ENCODE measurements at regions not wholly inside any gene's neighbourhood (a gene's known extent, or its start where the extent isn't known, plus 50 kb on each side); places are given as distances from the start of the nearest gene placed in this dataset.

DNA sequence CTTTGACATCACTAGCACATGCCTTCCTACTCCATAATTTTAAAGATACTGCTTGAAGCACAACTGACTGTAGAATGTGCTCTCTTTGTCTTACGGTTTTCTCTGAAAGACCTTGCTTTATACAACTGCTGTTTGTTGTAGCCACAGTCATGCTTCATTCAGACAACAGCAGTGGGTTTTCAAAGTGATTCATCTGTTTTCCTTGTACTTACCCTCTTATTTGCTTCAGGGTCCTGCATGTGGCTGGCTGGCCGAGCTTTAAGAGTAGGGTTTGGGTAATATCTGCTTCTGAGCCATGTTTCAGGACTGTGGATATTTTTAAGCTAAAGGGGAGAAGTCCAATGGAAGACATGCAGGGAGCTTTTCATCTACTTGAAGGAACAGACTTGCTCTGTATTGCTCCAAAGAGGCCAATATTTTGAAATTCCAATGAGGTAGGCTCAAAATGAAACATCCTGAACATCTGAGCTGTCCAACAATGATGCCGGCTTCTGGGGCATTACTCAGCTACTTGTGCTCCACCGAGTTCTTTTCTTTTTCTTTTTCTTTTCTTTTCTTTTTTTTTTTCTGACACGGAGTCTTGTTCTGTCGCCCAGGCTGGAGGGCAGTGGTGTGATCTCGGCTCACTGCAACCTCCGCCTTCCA, 160.2 kb upstream of the SGK1 start:
- no peaks in the 10 kb centered on the region for H3K4me1 ChIP-seq (ENCODE audit: low read length)
- no peak for TF ChIP-seq EZH2 (optimal IDR thresholded peaks at IDR 0.05; ENCODE audit: low read depth, low read length)
- TF ChIP-seq EZH2phosphoT487 (IDR thresholded peaks at IDR 0.05; ENCODE audit: low read length) = no peak
- TF ChIP-seq, protein P1, sequence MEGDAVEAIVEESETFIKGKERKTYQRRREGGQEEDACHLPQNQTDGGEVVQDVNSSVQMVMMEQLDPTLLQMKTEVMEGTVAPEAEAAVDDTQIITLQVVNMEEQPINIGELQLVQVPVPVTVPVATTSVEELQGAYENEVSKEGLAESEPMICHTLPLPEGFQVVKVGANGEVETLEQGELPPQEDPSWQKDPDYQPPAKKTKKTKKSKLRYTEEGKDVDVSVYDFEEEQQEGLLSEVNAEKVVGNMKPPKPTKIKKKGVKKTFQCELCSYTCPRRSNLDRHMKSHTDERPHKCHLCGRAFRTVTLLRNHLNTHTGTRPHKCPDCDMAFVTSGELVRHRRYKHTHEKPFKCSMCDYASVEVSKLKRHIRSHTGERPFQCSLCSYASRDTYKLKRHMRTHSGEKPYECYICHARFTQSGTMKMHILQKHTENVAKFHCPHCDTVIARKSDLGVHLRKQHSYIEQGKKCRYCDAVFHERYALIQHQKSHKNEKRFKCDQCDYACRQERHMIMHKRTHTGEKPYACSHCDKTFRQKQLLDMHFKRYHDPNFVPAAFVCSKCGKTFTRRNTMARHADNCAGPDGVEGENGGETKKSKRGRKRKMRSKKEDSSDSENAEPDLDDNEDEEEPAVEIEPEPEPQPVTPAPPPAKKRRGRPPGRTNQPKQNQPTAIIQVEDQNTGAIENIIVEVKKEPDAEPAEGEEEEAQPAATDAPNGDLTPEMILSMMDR (IDR thresholded peaks at IDR 0.05; ENCODE audit: low read length) = no peak
- H3K4me2 ChIP-seq (ENCODE audit: low read depth, low read length) = no peak overlapping the region
- H3K4me3 ChIP-seq (ENCODE audit: low read length) = no peak overlapping the region
- no peaks in the 10 kb centered on the region for H3K36me3 ChIP-seq (replicated peaks; ENCODE audit: insufficient read depth, low read length)
- H2AFZ ChIP-seq (ENCODE audit: low read length) = no peak overlapping the region
- no peak overlapping the region for H3K27ac ChIP-seq (ENCODE audit: low read length)
- no peaks in the 10 kb centered on the region for H3F3A ChIP-seq (ENCODE audit: insufficient read depth, low read length)
- no peak for DNase-seq
- H3K9me2 ChIP-seq (replicated peaks; ENCODE audit: insufficient read depth, low read length) = no peaks in the 10 kb centered on the region
- no peaks in the 10 kb centered on the region for H3K9me3 ChIP-seq (replicated peaks; ENCODE audit: insufficient read depth, low read length)
- no peaks in the 10 kb centered on the region for H4K20me1 ChIP-seq (ENCODE audit: insufficient read depth, low read length)
- no peaks in the 10 kb centered on the region for H3K27me3 ChIP-seq (replicated peaks; ENCODE audit: insufficient read depth, low read length)
- H3K9ac ChIP-seq (ENCODE audit: low read length) = no peak overlapping the region
- H3K79me2 ChIP-seq (ENCODE audit: low read length) = no peaks in the 10 kb centered on the region

DNA sequence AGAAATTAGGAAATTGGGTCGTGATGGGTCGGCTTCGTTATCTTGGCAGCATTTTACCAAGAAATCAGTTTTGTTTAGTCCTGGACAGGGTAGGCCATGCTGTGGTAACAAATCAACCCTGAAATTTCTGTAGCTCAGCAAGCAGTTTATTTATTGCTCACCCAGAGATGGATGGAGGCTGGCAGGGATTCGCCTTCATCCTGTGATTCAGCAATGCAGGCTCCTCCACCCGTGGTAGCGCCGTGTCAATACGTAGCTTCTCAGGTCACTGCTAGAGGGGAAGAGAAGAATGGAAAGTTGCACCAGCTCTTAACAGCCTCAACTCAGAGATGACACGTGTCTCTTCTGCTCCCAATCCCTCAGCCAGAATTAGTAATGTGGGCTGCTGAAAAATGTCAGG, 157.0 kb upstream of the SGK1 start:
- H3K9me3 ChIP-seq (replicated peaks; ENCODE audit: insufficient read depth, low read length) = no peaks in the 10 kb centered on the region
- H3K27me3 ChIP-seq (replicated peaks; ENCODE audit: insufficient read depth, low read length) = no peaks in the 10 kb centered on the region
- H3K36me3 ChIP-seq (replicated peaks; ENCODE audit: insufficient read depth, low read length) = no peaks in the 10 kb centered on the region
- no peak overlapping the region for H2AFZ ChIP-seq (ENCODE audit: low read length)
- no peak for TF ChIP-seq EZH2phosphoT487 (IDR thresholded peaks at IDR 0.05; ENCODE audit: low read length)
- no peak for TF ChIP-seq EZH2 (optimal IDR thresholded peaks at IDR 0.05; ENCODE audit: low read depth, low read length)
- TF ChIP-seq, protein P1 (IDR thresholded peaks at IDR 0.05; ENCODE audit: low read length) = no peak
- H3F3A ChIP-seq (ENCODE audit: insufficient read depth, low read length) = no peaks in the 10 kb centered on the region
- H3K9ac ChIP-seq (ENCODE audit: low read length) = no peak overlapping the region
- no peaks in the 10 kb centered on the region for H3K4me1 ChIP-seq (ENCODE audit: low read length)
- no peak for DNase-seq
- no peaks in the 10 kb centered on the region for H3K79me2 ChIP-seq (ENCODE audit: low read length)
- no peaks in the 10 kb centered on the region for H3K9me2 ChIP-seq (replicated peaks; ENCODE audit: insufficient read depth, low read length)
- no peak overlapping the region for H3K27ac ChIP-seq (ENCODE audit: low read length)
- no peak overlapping the region for H3K4me3 ChIP-seq (ENCODE audit: low read length)
- H4K20me1 ChIP-seq (ENCODE audit: insufficient read depth, low read length) = no peaks in the 10 kb centered on the region
- no peak overlapping the region for H3K4me2 ChIP-seq (ENCODE audit: low read depth, low read length)

DNA sequence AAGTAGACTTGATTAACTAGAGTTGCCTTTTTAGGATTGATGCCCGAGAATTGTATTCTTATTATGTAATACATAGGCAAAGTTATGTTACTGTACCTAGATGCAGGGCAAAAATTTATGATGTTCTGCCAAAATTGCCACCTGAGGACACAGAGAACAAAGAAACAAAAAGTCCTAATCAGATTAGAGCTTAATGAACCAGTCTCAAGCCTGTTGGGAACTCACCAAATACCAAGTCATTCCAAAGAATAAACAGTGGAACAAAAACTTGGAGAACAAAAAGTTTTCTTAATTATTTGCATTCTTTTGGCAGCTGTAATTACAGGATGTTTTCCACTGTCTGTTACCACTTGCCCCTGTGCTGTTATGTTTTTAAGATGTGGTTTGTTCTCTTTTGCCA, 154.7 kb upstream of the SGK1 start:
- Histone ChIP-seq H3K27ac (ENCODE audit: low read length) (no peak overlapping the region), H3K79me2 (ENCODE audit: low read length) (no peaks in the 10 kb centered on the region), H3K27me3 (replicated peaks; ENCODE audit: insufficient read depth, low read length) (no peaks in the 10 kb centered on the region), H3K4me3 (ENCODE audit: low read length) (no peak overlapping the region), H3F3A (ENCODE audit: insufficient read depth, low read length) (no peaks in the 10 kb centered on the region), H3K9me2 (replicated peaks; ENCODE audit: insufficient read depth, low read length) (no peaks in the 10 kb centered on the region), H3K4me2 (ENCODE audit: low read depth, low read length) (no peak overlapping the region), H3K9ac (ENCODE audit: low read length) (no peak overlapping the region), H3K36me3 (replicated peaks; ENCODE audit: insufficient read depth, low read length) (no peaks in the 10 kb centered on the region), H3K4me1 (ENCODE audit: low read length) (no peaks in the 10 kb centered on the region), H3K9me3 (replicated peaks; ENCODE audit: insufficient read depth, low read length) (no peaks in the 10 kb centered on the region), H4K20me1 (ENCODE audit: insufficient read depth, low read length) (no peaks in the 10 kb centered on the region), H2AFZ (ENCODE audit: low read length) (no peak overlapping the region)
- TF ChIP-seq, protein P1 (IDR thresholded peaks at IDR 0.05; ENCODE audit: low read length) = no peak
- no peak for TF ChIP-seq EZH2phosphoT487 (IDR thresholded peaks at IDR 0.05; ENCODE audit: low read length)
- DNase-seq = no peak
